ENCODE measurements at regions not wholly inside any gene's neighbourhood (a gene's known extent, or its start where the extent isn't known, plus 50 kb on each side); places are given as distances from the start of the nearest gene placed in this dataset.

DNA sequence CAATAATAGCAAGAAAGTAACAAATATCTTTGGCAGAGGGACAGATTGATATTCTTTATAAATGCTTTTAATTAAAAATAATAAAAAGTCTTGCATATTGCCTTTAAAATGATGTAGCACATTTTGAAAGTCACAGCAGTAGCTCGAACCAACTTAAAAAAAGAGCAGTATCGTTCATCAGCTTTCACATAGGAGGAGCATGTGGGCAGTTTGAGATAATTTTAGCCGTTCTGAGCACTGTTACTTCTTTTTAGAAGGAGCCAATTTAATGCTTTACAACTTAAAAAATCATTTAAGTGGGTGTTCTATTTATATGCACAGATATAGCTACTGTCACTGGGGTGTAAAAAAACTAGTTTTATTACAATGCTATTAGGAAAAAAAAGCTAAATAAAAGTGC lies 622.7 kb upstream of the GBE1 start:
- no peak for TF ChIP-seq POLR2A (IDR thresholded peaks at IDR 0.05)
- no peak for TF ChIP-seq CTCF (IDR thresholded peaks at IDR 0.05)
